H9 (cell line): ENCODE measurements at regions not wholly inside any gene's neighbourhood (a gene's known extent, or its start where the extent isn't known, plus 50 kb on each side); places are given as distances from the start of the nearest gene placed in this dataset.

Source experiments
- DNase-seq: peaks from one replicate; pipeline ENCODE4 v3.0.0-alpha.2; 2017
- H2AFZ ChIP-seq: one replicate; pipeline ENCODE4 v1.6.1; 2013; ENCODE audit warnings: mild to moderate bottlenecking, low read length, control low read depth, moderate library complexity
- H2AK5ac ChIP-seq: 2 replicates; pipeline ENCODE4 v1.6.1; 2013; ENCODE audit warnings: low read length, control low read depth, mixed read lengths; ENCODE audit not compliant: insufficient read length
- H2BK120ac ChIP-seq: one replicate; pipeline ENCODE4 v1.6.1; 2013; ENCODE audit warnings: low read depth, mild to moderate bottlenecking, low read length, control low read depth, inconsistent platforms; ENCODE audit not compliant: poor library complexity, severe bottlenecking
- H2BK12ac ChIP-seq: 2 replicates; pipeline ENCODE4 v1.6.1; 2013; ENCODE audit warnings: low read length, control low read depth, mixed read lengths, low read depth; ENCODE audit not compliant: insufficient read length
- H2BK15ac ChIP-seq: 2 replicates; pipeline ENCODE4 v1.6.1; 2013; ENCODE audit warnings: low read depth, low read length, control low read depth
- H2BK20ac ChIP-seq: one replicate; pipeline ENCODE4 v1.6.1; 2013; ENCODE audit warnings: low read depth, mild to moderate bottlenecking, low read length, control low read depth, inconsistent platforms; ENCODE audit not compliant: poor library complexity, severe bottlenecking
- H2BK5ac ChIP-seq: 2 replicates; pipeline ENCODE4 v1.6.1; 2013; ENCODE audit warnings: low read length, control low read depth, mixed read lengths; ENCODE audit not compliant: insufficient read length
- H3K14ac ChIP-seq: 2 replicates; pipeline ENCODE4 v1.6.1; 2013; ENCODE audit warnings: low read length, control low read depth; ENCODE audit not compliant: insufficient read depth
- H3K18ac ChIP-seq: 2 replicates; pipeline ENCODE4 v1.6.1; 2013; ENCODE audit warnings: low read depth, mild to moderate bottlenecking, mixed read lengths, low read length, control low read depth; ENCODE audit not compliant: insufficient read length
- H3K23ac ChIP-seq: 2 replicates; pipeline ENCODE4 v1.6.1; 2013; ENCODE audit warnings: low read length, control low read depth, mixed read lengths, low read depth; ENCODE audit not compliant: insufficient read length
- H3K23me2 ChIP-seq: 2 replicates; pipeline ENCODE4 v1.6.1; 2013; ENCODE audit warnings: low read depth, mild to moderate bottlenecking, mixed read lengths, low read length, control low read depth; ENCODE audit not compliant: insufficient read length, poor library complexity, severe bottlenecking
- H3K27ac ChIP-seq: 2 replicates; pipeline ENCODE4 v1.5.1; 2013; ENCODE audit warnings: low read length, control low read depth, mixed read lengths, low read depth; ENCODE audit not compliant: insufficient read length
- H3K27me3 ChIP-seq: 2 replicates; pipeline ENCODE4 v1.6.1; 2013; ENCODE audit warnings: low read length, control low read depth, inconsistent platforms; ENCODE audit not compliant: insufficient read depth
- H3K4ac ChIP-seq: 2 replicates; pipeline ENCODE4 v1.6.1; 2013; ENCODE audit warnings: low read depth, mild to moderate bottlenecking, control low read depth, inconsistent platforms, low read length, moderate library complexity
- H3K4me1 ChIP-seq: 2 replicates; pipeline ENCODE4 v1.6.1; 2013; ENCODE audit warnings: low read length, control low read depth, inconsistent platforms; ENCODE audit not compliant: insufficient read depth
- H3K4me2 ChIP-seq: 2 replicates; pipeline ENCODE4 v1.6.1; 2013; ENCODE audit warnings: low read length, control low read depth, mixed read lengths; ENCODE audit not compliant: insufficient read length, insufficient read depth
- H3K56ac ChIP-seq: 2 replicates; pipeline ENCODE4 v1.6.1; 2013; ENCODE audit warnings: low read depth, mild to moderate bottlenecking, mixed read lengths, low read length, control low read depth; ENCODE audit not compliant: insufficient read length
- H3K79me1 ChIP-seq: 2 replicates; pipeline ENCODE4 v1.6.1; 2013; ENCODE audit warnings: low read depth, mild to moderate bottlenecking, moderate library complexity, low read length, control low read depth, inconsistent platforms; ENCODE audit not compliant: insufficient read depth, poor library complexity, severe bottlenecking
- H3K79me2 ChIP-seq: 2 replicates; pipeline ENCODE4 v1.6.1; 2013; ENCODE audit warnings: low read length, control low read depth, inconsistent platforms; ENCODE audit not compliant: insufficient read depth
- H3K9ac ChIP-seq: 2 replicates; pipeline ENCODE4 v1.6.1; 2013; ENCODE audit warnings: low read length, control low read depth, mixed read lengths; ENCODE audit not compliant: insufficient read length; ENCODE audit errors: extremely low read depth
- H3K9me3 ChIP-seq: one replicate; pipeline ENCODE4 v1.6.1; 2013; ENCODE audit warnings: low read depth, low read length, inconsistent platforms; ENCODE audit not compliant: control insufficient read depth
- H3T11ph ChIP-seq: one replicate; pipeline ENCODE4 v1.6.1; 2013; ENCODE audit warnings: mild to moderate bottlenecking, low read length, control low read depth, inconsistent platforms
- H4K20me1 ChIP-seq: one replicate; pipeline ENCODE4 v1.6.1; 2013; ENCODE audit not compliant: control insufficient read depth, insufficient read length, insufficient read depth
- H4K5ac ChIP-seq: 2 replicates; pipeline ENCODE4 v1.6.1; 2013; ENCODE audit warnings: low read depth, mild to moderate bottlenecking, mixed read lengths, low read length, control low read depth; ENCODE audit not compliant: insufficient read length
- H4K8ac ChIP-seq: replicated peaks from 2 replicates; pipeline ENCODE4 v1.6.1; 2013; ENCODE audit warnings: low read length, control low read depth, mixed read lengths, low read depth; ENCODE audit not compliant: insufficient read length
- H4K91ac ChIP-seq: 2 replicates; pipeline ENCODE4 v1.6.1; 2013; ENCODE audit warnings: low read depth, mild to moderate bottlenecking, moderate library complexity, mixed read lengths, low read length, control low read depth; ENCODE audit not compliant: insufficient read length
- H3K27ac Mint-ChIP-seq, 3 experiments: 2 replicates in 2 of 3; 3 replicates in 1 of 3; pipeline ENCODE4 v1.8.0; 2020 to 2021; ENCODE audit warnings: mixed read lengths in 3 of 3, mild to moderate bottlenecking in 1 of 3, moderate library complexity in 1 of 3
- H3K27me3 Mint-ChIP-seq: 2 replicates; pipeline ENCODE4 v1.8.0; 2021; ENCODE audit warnings: low read depth, mild to moderate bottlenecking, moderate library complexity, mixed read lengths
- H3K36me3 Mint-ChIP-seq, 3 experiments: 2 replicates in 2 of 3; 3 replicates in 1 of 3; pipeline ENCODE4 v1.8.0; 2020 to 2021; ENCODE audit warnings: low read depth in 3 of 3, mixed read lengths in 3 of 3; ENCODE audit not compliant: insufficient read depth in 1 of 3
- H3K4me1 Mint-ChIP-seq, 2 experiments: 2 replicates each; pipeline ENCODE4 v1.8.0; 2020; ENCODE audit warnings: mixed read lengths in 2 of 2
- H3K4me3 Mint-ChIP-seq, 2 experiments: 2 replicates in 1 of 2; 3 replicates in 1 of 2; pipeline ENCODE4 v1.8.0; 2020 to 2021; ENCODE audit warnings: mild to moderate bottlenecking in 2 of 2, mixed read lengths in 2 of 2, moderate library complexity in 1 of 2
- H3K9me3 Mint-ChIP-seq, 2 experiments: 2 replicates in 1 of 2; 3 replicates in 1 of 2; pipeline ENCODE4 v1.8.0; 2020; ENCODE audit warnings: mild to moderate bottlenecking in 2 of 2, mixed read lengths in 2 of 2, moderate library complexity in 1 of 2
- WGBS: extraction: QIAGEN DNeasy Blood & Tissue Kit; methylation state at CpG from one replicate; pipeline ENCODE4 v1.1.7; 2013; ENCODE audit warnings: missing lambda C conversion rate, low lambda C conversion rate, mixed read lengths; ENCODE audit not compliant: insufficient read length; ENCODE audit errors: extremely low coverage; 5-methylcytosine and 5-hydroxymethylcytosine counted together
- TF ChIP-seq, protein P1 (sequence below): fragments of 200-600 bp; sonication (generic); conservative IDR thresholded peaks from 3 replicates; pipeline ENCODE4 v1.8.0; 2021; ENCODE audit warnings: antibody characterized with exemption, mild to moderate bottlenecking

GRCh38 chr6:6537488-6538260 is 50.8 kb upstream of the LY86 start:
- peaks cover 4% of the 10 kb centered on the region for H3K4me1 ChIP-seq
- no peaks in the 10 kb centered on the region for H3K23me2 ChIP-seq
- no peak overlapping the region for H3K4ac ChIP-seq
- no peak overlapping the region for H4K91ac ChIP-seq
- H2BK5ac ChIP-seq: no peak overlapping the region
- no peaks in the 10 kb centered on the region for H3K27me3 ChIP-seq
- no peaks in the 10 kb centered on the region for H3K9me3 ChIP-seq
- no peak overlapping the region for H2BK12ac ChIP-seq
- H2AK5ac ChIP-seq: no peak overlapping the region
- no peak overlapping the region for H4K8ac ChIP-seq
- WGBS: no CpG with 5 or more reads among the region's 1 CpG
- no peak overlapping the region for H3K27ac ChIP-seq
- no peak overlapping the region for H2BK20ac ChIP-seq
- no peak overlapping the region for H3K4me3 Mint-ChIP-seq
- H3T11ph ChIP-seq: no peak overlapping the region
- H4K20me1 ChIP-seq: no peaks in the 10 kb centered on the region
- TF ChIP-seq, protein P1, sequence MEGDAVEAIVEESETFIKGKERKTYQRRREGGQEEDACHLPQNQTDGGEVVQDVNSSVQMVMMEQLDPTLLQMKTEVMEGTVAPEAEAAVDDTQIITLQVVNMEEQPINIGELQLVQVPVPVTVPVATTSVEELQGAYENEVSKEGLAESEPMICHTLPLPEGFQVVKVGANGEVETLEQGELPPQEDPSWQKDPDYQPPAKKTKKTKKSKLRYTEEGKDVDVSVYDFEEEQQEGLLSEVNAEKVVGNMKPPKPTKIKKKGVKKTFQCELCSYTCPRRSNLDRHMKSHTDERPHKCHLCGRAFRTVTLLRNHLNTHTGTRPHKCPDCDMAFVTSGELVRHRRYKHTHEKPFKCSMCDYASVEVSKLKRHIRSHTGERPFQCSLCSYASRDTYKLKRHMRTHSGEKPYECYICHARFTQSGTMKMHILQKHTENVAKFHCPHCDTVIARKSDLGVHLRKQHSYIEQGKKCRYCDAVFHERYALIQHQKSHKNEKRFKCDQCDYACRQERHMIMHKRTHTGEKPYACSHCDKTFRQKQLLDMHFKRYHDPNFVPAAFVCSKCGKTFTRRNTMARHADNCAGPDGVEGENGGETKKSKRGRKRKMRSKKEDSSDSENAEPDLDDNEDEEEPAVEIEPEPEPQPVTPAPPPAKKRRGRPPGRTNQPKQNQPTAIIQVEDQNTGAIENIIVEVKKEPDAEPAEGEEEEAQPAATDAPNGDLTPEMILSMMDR: no peak
- H3K36me3 Mint-ChIP-seq: peaks cover 1 to 5% (median 3%) of the 10 kb centered on the region in 3 experiments; a peak in 2 of 7 replicates
- H3K9ac ChIP-seq: no peak overlapping the region
- no peaks in the 10 kb centered on the region for H3K79me2 ChIP-seq
- H2BK15ac ChIP-seq: no peak overlapping the region
- H3K23ac ChIP-seq: no peak overlapping the region
- H3K14ac ChIP-seq: no peak overlapping the region
- no peak overlapping the region for H3K4me2 ChIP-seq
- no peak for DNase-seq
- peaks cover 7 to 9% of the 10 kb centered on the region in 2 experiments; a peak in 4 of 5 replicates for H3K9me3 Mint-ChIP-seq
- no peak overlapping the region for H2BK120ac ChIP-seq
- H3K79me1 ChIP-seq: no peaks in the 10 kb centered on the region
- peaks cover 5% of the 10 kb centered on the region for H3K27me3 Mint-ChIP-seq
- no peak overlapping the region for H3K18ac ChIP-seq
- peaks cover 6 to 7% of the 10 kb centered on the region in 2 experiments; a peak in 3 of 4 replicates for H3K4me1 Mint-ChIP-seq
- no peak overlapping the region for H3K56ac ChIP-seq
- H4K5ac ChIP-seq: no peak overlapping the region
- H2AFZ ChIP-seq: no peak overlapping the region
- no peak overlapping the region for H3K27ac Mint-ChIP-seq
